ENCODE measurements at regions not wholly inside any gene's neighbourhood (a gene's known extent, or its start where the extent isn't known, plus 50 kb on each side); places are given as distances from the start of the nearest gene placed in this dataset.

DNA sequence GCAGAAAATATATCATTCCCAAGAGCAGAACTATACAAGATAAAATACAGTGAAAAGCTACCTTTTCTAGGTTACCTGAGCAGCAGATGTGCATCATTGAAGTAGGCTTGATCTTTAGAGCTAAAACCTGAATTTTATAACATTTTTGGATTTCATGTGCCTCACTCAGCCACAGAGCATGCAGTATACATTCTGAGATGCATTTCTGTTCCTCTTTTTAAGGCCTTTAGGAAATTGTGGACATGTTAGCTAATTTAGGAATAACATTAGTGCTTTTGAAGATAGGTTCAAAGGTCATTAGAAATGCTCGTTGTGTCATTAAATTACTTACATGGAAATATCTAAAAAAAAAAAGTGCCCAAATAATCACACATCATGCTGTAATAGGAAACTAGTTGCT, 230.6 kb upstream of the PDGFD start:
- TF ChIP-seq POLR2A (IDR thresholded peaks at IDR 0.05), result no peak
- TF ChIP-seq, protein P1, sequence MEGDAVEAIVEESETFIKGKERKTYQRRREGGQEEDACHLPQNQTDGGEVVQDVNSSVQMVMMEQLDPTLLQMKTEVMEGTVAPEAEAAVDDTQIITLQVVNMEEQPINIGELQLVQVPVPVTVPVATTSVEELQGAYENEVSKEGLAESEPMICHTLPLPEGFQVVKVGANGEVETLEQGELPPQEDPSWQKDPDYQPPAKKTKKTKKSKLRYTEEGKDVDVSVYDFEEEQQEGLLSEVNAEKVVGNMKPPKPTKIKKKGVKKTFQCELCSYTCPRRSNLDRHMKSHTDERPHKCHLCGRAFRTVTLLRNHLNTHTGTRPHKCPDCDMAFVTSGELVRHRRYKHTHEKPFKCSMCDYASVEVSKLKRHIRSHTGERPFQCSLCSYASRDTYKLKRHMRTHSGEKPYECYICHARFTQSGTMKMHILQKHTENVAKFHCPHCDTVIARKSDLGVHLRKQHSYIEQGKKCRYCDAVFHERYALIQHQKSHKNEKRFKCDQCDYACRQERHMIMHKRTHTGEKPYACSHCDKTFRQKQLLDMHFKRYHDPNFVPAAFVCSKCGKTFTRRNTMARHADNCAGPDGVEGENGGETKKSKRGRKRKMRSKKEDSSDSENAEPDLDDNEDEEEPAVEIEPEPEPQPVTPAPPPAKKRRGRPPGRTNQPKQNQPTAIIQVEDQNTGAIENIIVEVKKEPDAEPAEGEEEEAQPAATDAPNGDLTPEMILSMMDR (IDR thresholded peaks at IDR 0.05), result no peak
- TF ChIP-seq POLR2AphosphoS5 (IDR thresholded peaks at IDR 0.05), result no peak
- TF ChIP-seq EP300 (IDR thresholded peaks at IDR 0.05), result no peak

All from upper lobe of left lung (tissue), 4 donors.